ENCODE measurements at regions not wholly inside any gene's neighbourhood (a gene's known extent, or its start where the extent isn't known, plus 50 kb on each side); places are given as distances from the start of the nearest gene placed in this dataset.

GRCh38 chr5:114822436-114822835, 347.3 kb downstream of the TRIM36 start:
- no peak for TF ChIP-seq POLR2A (IDR thresholded peaks at IDR 0.05)
- TF ChIP-seq CTCF (IDR thresholded peaks at IDR 0.05): no peak
